ENCODE measurements at regions not wholly inside any gene's neighbourhood (a gene's known extent, or its start where the extent isn't known, plus 50 kb on each side); places are given as distances from the start of the nearest gene placed in this dataset.
A peak's percentile ranks its signal among the peaks of the same experiment; 100 is the strongest.

- no peak for DNase-seq (ENCODE audit: low spot score)
Observed at GRCh38 chr11:70796648-70797227, 398.4 kb downstream of the CTTN start.

- no peak for DNase-seq (ENCODE audit: low spot score)
Observed at GRCh38 chr11:70798296-70798695, 400.0 kb downstream of the CTTN start.

GRCh38 chr11:70799386-70799785 lies 401.1 kb downstream of the CTTN start:
- peak; percentile 65 for DNase-seq (ENCODE audit: low spot score)

GRCh38 chr11:70802185-70802584 lies 403.9 kb downstream of the CTTN start:
- DNase-seq (ENCODE audit: low spot score) = no peak

GRCh38 chr11:70804139-70804837 lies 406.0 kb downstream of the CTTN start:
- no peak for DNase-seq (ENCODE audit: low spot score)

GRCh38 chr11:70805243-70805642 lies 406.9 kb downstream of the CTTN start:
- DNase-seq (ENCODE audit: low spot score) = no peak

- no peak for DNase-seq (ENCODE audit: low spot score)
Observed at GRCh38 chr11:70805971-70806370, 407.6 kb downstream of the CTTN start.

GRCh38 chr11:70806461-70807194 lies 408.3 kb downstream of the CTTN start:
- DNase-seq (ENCODE audit: low spot score) = no peak

- DNase-seq (ENCODE audit: low spot score) = no peak
Observed at GRCh38 chr11:70807195-70807543, 408.8 kb downstream of the CTTN start.

- no peak for DNase-seq (ENCODE audit: low spot score)
Observed at GRCh38 chr11:70808686-70809375, 410.5 kb downstream of the CTTN start.

GRCh38 chr11:70810133-70810532 lies 411.8 kb downstream of the CTTN start:
- DNase-seq (ENCODE audit: low spot score) = no peak

- DNase-seq (ENCODE audit: low spot score) = no peak
Observed at GRCh38 chr11:70810681-70811080, 412.4 kb downstream of the CTTN start.

- DNase-seq (ENCODE audit: low spot score) = no peak
Observed at GRCh38 chr11:70811483-70811882, 413.2 kb downstream of the CTTN start.

GRCh38 chr11:70811915-70812314 lies 413.6 kb downstream of the CTTN start:
- no peak for DNase-seq (ENCODE audit: low spot score)

GRCh38 chr11:70812472-70812871 lies 414.1 kb downstream of the CTTN start:
- no peak for DNase-seq (ENCODE audit: low spot score)

- DNase-seq (ENCODE audit: low spot score) = no peak
Observed at GRCh38 chr11:70813651-70814050, 415.3 kb downstream of the CTTN start.

- DNase-seq (ENCODE audit: low spot score) = no peak
Observed at GRCh38 chr11:70815485-70815832, 417.1 kb downstream of the CTTN start.

- no peak for DNase-seq (ENCODE audit: low spot score)
Observed at GRCh38 chr11:70816156-70816678, 417.9 kb downstream of the CTTN start.

- DNase-seq (ENCODE audit: low spot score) = no peak
Observed at GRCh38 chr11:70818351-70818750, 420.0 kb downstream of the CTTN start.

- no peak for DNase-seq (ENCODE audit: low spot score)
Observed at GRCh38 chr11:70819022-70819421, 420.7 kb downstream of the CTTN start.

- no peak for DNase-seq (ENCODE audit: low spot score)
Observed at GRCh38 chr11:70820311-70820710, 422.0 kb downstream of the CTTN start.

- no peak for DNase-seq (ENCODE audit: low spot score)
Observed at GRCh38 chr11:70820712-70821111, 422.4 kb downstream of the CTTN start.

GRCh38 chr11:70823771-70824170 lies 425.4 kb downstream of the CTTN start:
- no peak for DNase-seq (ENCODE audit: low spot score)

Data from AG20443 (cell line).